Tibial nerve (tissue), 4 donors: ENCODE measurements at regions not wholly inside any gene's neighbourhood (a gene's known extent, or its start where the extent isn't known, plus 50 kb on each side); places are given as distances from the start of the nearest gene placed in this dataset.

ENCODE experiments used
- DNase-seq, 2 donors: peaks; one replicate each; pipeline ENCODE4 v3.0.0-alpha.2; 2019; ENCODE audit warnings: low spot score in 2 of 2
- H3K27ac ChIP-seq, 4 donors: fragments of 200-600 bp; sonication (generic) in 3 of 4; one replicate each; pipeline ENCODE4 v1.5.1; 2017 to 2019; ENCODE audit warnings: mild to moderate bottlenecking in 1 of 4
- H3K27me3 ChIP-seq, 2 donors: fragments of 200-600 bp; sonication (generic) in 1 of 2; one replicate each; pipeline versions ENCODE4 v1.5.1 to v1.6.0; 2017 to 2019
- H3K36me3 ChIP-seq, 3 donors: fragments of 200-600 bp; sonication (generic); one replicate each; pipeline ENCODE4 v1.5.1; 2018 to 2019
- H3K4me1 ChIP-seq, 4 donors: fragments of 200-600 bp; sonication (generic) in 3 of 4; one replicate each; pipeline ENCODE4 v1.5.1; 2017 to 2019
- H3K4me3 ChIP-seq, 4 donors: fragments of 200-600 bp; sonication (generic) in 3 of 4; one replicate each; pipeline ENCODE4 v1.5.1; 2017 to 2019; ENCODE audit warnings: mild to moderate bottlenecking in 1 of 4, moderate library complexity in 1 of 4
- H3K9me3 ChIP-seq, 4 donors: fragments of 200-600 bp; sonication (generic) in 3 of 4; one replicate each; pipeline ENCODE4 v1.5.1; 2017 to 2019
- EP300 ChIP-seq, 2 donors: sonication (generic); formaldehyde crosslinking; IDR thresholded peaks; one replicate each; pipeline ENCODE4 v1.6.1; 2017; ENCODE audit warnings: antibody characterized with exemption in 2 of 2, mild to moderate bottlenecking in 1 of 2
- POLR2A ChIP-seq, 2 donors: fragments of 450-650 bp; IDR thresholded peaks; one replicate each; pipeline ENCODE4 v1.6.1; 2017; ENCODE audit warnings: antibody characterized with exemption in 2 of 2, mild to moderate bottlenecking in 2 of 2, moderate library complexity in 2 of 2
- WGBS, 2 donors: methylation state at CpG; one replicate each; pipeline ENCODE4 v1.1.5; 2018; 5-methylcytosine and 5-hydroxymethylcytosine counted together
- TF ChIP-seq, protein P1 (sequence below), 5 experiments: fragments of 200-600 bp in 3 of 5; fragments of 450-650 bp in 2 of 5; sonication (generic) in 3 of 5; IDR thresholded peaks; one replicate each; pipeline ENCODE4 v1.5.1; 2016 to 2019; ENCODE audit warnings: antibody characterized with exemption in 5 of 5, mild to moderate bottlenecking in 3 of 5, moderate library complexity in 2 of 5

- no peaks in the 10 kb centered on the region for H3K27me3 ChIP-seq
- TF ChIP-seq EP300 (IDR thresholded peaks at IDR 0.05) (no peak), POLR2A (IDR thresholded peaks at IDR 0.05) (no peak)
- TF ChIP-seq, protein P1, sequence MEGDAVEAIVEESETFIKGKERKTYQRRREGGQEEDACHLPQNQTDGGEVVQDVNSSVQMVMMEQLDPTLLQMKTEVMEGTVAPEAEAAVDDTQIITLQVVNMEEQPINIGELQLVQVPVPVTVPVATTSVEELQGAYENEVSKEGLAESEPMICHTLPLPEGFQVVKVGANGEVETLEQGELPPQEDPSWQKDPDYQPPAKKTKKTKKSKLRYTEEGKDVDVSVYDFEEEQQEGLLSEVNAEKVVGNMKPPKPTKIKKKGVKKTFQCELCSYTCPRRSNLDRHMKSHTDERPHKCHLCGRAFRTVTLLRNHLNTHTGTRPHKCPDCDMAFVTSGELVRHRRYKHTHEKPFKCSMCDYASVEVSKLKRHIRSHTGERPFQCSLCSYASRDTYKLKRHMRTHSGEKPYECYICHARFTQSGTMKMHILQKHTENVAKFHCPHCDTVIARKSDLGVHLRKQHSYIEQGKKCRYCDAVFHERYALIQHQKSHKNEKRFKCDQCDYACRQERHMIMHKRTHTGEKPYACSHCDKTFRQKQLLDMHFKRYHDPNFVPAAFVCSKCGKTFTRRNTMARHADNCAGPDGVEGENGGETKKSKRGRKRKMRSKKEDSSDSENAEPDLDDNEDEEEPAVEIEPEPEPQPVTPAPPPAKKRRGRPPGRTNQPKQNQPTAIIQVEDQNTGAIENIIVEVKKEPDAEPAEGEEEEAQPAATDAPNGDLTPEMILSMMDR (IDR thresholded peaks at IDR 0.05) = no peak
- DNase-seq = no peak
- H3K27ac ChIP-seq = no peak overlapping the region
- H3K4me1 ChIP-seq = no peaks in the 10 kb centered on the region
- no peaks in the 10 kb centered on the region for H3K9me3 ChIP-seq
- H3K36me3 ChIP-seq = no peaks in the 10 kb centered on the region
- H3K4me3 ChIP-seq = no peak overlapping the region
These were observed 261.5 kb downstream of the PARP8 start for GRCh38 chr5:50927953-50928352.

DNA sequence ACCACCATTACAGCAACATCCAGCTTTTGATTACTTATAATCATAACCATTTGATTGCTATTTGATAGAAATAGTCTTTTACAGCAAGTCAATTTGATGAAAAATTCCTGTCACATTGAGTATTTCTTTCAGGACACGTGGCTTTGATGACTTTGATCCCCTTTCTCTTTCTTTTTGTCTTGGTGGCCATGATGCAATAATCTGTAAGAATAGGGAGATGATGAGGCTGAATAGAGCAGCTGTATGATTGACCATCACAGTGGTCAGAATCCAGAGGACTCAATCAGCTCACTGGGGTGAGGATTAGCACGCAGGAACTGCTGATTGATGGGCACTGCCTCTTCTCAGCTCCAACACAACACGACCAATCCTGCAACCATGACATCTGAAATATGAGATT, 262.7 kb downstream of the PARP8 start:
- no peak for DNase-seq
- H3K4me1 ChIP-seq = no peaks in the 10 kb centered on the region
- H3K27me3 ChIP-seq = no peaks in the 10 kb centered on the region
- WGBS, 2 donors = 62 to 65% methylated on average over 3 of the region's 3 CpGs
- H3K4me3 ChIP-seq = no peak overlapping the region
- H3K9me3 ChIP-seq = no peaks in the 10 kb centered on the region
- no peak for TF ChIP-seq EP300 (IDR thresholded peaks at IDR 0.05)
- TF ChIP-seq, protein P1 (IDR thresholded peaks at IDR 0.05) = no peak
- no peak for TF ChIP-seq POLR2A (IDR thresholded peaks at IDR 0.05)
- H3K36me3 ChIP-seq = no peaks in the 10 kb centered on the region
- no peak overlapping the region for H3K27ac ChIP-seq

DNA sequence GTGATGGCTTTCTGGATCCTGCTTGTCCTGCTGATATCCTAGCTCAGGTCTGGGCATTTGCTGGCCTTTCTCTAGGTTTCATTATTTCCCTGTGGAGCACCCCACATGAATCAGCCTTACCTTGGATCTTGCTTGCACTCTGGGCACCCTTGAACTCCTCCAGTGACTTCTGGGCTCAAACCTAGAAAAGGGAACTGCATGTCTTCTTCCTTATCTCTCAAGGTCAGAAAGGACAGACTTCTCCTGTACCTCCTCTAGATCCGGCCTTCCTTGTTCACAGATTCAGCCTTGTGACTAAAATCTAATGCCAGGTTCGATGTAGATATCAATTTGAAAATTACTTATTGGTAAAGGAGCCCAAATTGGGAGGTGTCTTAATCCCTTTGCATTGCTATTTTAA, 267.9 kb downstream of the PARP8 start:
- 80 to 90% methylated on average over 2 of the region's 2 CpGs for WGBS, 2 donors
- no peaks in the 10 kb centered on the region for H3K9me3 ChIP-seq
- no peak overlapping the region for H3K4me3 ChIP-seq
- no peak for DNase-seq
- no peaks in the 10 kb centered on the region for H3K36me3 ChIP-seq
- TF ChIP-seq, protein P1 (IDR thresholded peaks at IDR 0.05) = no peak
- TF ChIP-seq POLR2A (IDR thresholded peaks at IDR 0.05) (no peak), EP300 (IDR thresholded peaks at IDR 0.05) (no peak)
- no peak overlapping the region for H3K27ac ChIP-seq
- no peaks in the 10 kb centered on the region for H3K4me1 ChIP-seq
- H3K27me3 ChIP-seq = no peaks in the 10 kb centered on the region

GRCh38 chr5:50945139-50945538, 278.7 kb downstream of the PARP8 start:
- Histone ChIP-seq H3K4me3 (no peak overlapping the region), H3K27ac (no peak overlapping the region), H3K27me3 (no peaks in the 10 kb centered on the region), H3K4me1 (no peaks in the 10 kb centered on the region), H3K36me3 (no peaks in the 10 kb centered on the region), H3K9me3 (peaks cover 0 to 2% (median 0%) of the 10 kb centered on the region in 4 donors)
- no peak for TF ChIP-seq POLR2A (IDR thresholded peaks at IDR 0.05)
- TF ChIP-seq, protein P1 (IDR thresholded peaks at IDR 0.05) = no peak
- no peak for TF ChIP-seq EP300 (IDR thresholded peaks at IDR 0.05)
- WGBS, 2 donors = 92 to 100% methylated on average over 2 of the region's 2 CpGs
- DNase-seq = no peak

GRCh38 chr5:50947906-50948683, 281.7 kb downstream of the PARP8 start:
- no peaks in the 10 kb centered on the region for H3K4me1 ChIP-seq
- no peaks in the 10 kb centered on the region for H3K36me3 ChIP-seq
- H3K4me3 ChIP-seq = no peak overlapping the region
- no peak overlapping the region for H3K27ac ChIP-seq
- TF ChIP-seq EP300 (IDR thresholded peaks at IDR 0.05) = no peak
- TF ChIP-seq, protein P1 (IDR thresholded peaks at IDR 0.05) = no peak
- no peak for TF ChIP-seq POLR2A (IDR thresholded peaks at IDR 0.05)
- no peaks in the 10 kb centered on the region for H3K27me3 ChIP-seq
- peaks cover 0 to 2% (median 0%) of the 10 kb centered on the region in 4 donors for H3K9me3 ChIP-seq
- WGBS, 2 donors = 61 to 62% methylated on average over 6 of the region's 6 CpGs
- no peak for DNase-seq
